KMS-11 (cell line): ENCODE measurements at regions not wholly inside any gene's neighbourhood (a gene's known extent, or its start where the extent isn't known, plus 50 kb on each side); places are given as distances from the start of the nearest gene placed in this dataset.
"Not testable (repeated sequence)": the region's sequence is repeated elsewhere in the genome, so short reads cannot be mapped to it uniquely, and the experiment has no call there.

Experiments
- H2AFZ ChIP-seq: fragments of 200-600 bp; sonication (generic); 2 replicates; pipeline ENCODE4 v1.6.1; 2016; ENCODE audit warnings: antibody characterized with exemption, mixed run types, low read depth
- H3K27ac ChIP-seq: fragments of 200-600 bp; sonication (generic); 2 replicates; pipeline ENCODE4 v1.6.1; 2016; ENCODE audit warnings: mild to moderate bottlenecking, mixed run types
- H3K27me3 ChIP-seq: fragments of 200-600 bp; sonication (generic); 2 replicates; pipeline ENCODE4 v1.6.1; 2017; ENCODE audit warnings: mild to moderate bottlenecking, low read depth, mixed run types, moderate library complexity; ENCODE audit not compliant: insufficient read depth
- H3K36me3 ChIP-seq: fragments of 200-600 bp; sonication (generic); 2 replicates; pipeline ENCODE4 v1.6.1; 2017; ENCODE audit warnings: mild to moderate bottlenecking, mixed run types; ENCODE audit not compliant: insufficient read depth
- H3K4me1 ChIP-seq: fragments of 200-600 bp; sonication (generic); 2 replicates; pipeline ENCODE4 v1.6.1; 2016; ENCODE audit warnings: mild to moderate bottlenecking, low read depth, mixed run types; ENCODE audit not compliant: poor library complexity, severe bottlenecking
- H3K4me2 ChIP-seq: fragments of 200-600 bp; sonication (generic); 2 replicates; pipeline ENCODE4 v1.7.0; 2016; ENCODE audit warnings: mild to moderate bottlenecking, mixed run types
- H3K4me3 ChIP-seq: fragments of 200-600 bp; sonication (generic); IDR thresholded peaks from 2 replicates; pipeline ENCODE4 v1.6.1; 2017; ENCODE audit warnings: low read depth, low read length, mixed read lengths; ENCODE audit not compliant: insufficient read depth
- H3K79me2 ChIP-seq: fragments of 200-600 bp; sonication (generic); 2 replicates; pipeline ENCODE4 v1.6.1; 2016; ENCODE audit warnings: low read depth, mixed run types; ENCODE audit not compliant: insufficient read depth
- H3K9ac ChIP-seq: fragments of 200-600 bp; sonication (generic); 2 replicates; pipeline ENCODE4 v1.6.1; 2016; ENCODE audit warnings: mild to moderate bottlenecking, mixed run types
- H4K20me1 ChIP-seq: fragments of 200-600 bp; sonication (generic); 2 replicates; pipeline ENCODE4 v1.6.1; 2016; ENCODE audit warnings: mild to moderate bottlenecking, mixed run types; ENCODE audit not compliant: insufficient read depth
- TF ChIP-seq, protein P1 (sequence below): fragments of 200-600 bp; sonication (generic); conservative IDR thresholded peaks from 2 replicates; pipeline ENCODE4 v1.6.1; 2017; ENCODE audit warnings: low read depth, mild to moderate bottlenecking, antibody characterized with exemption, low read length, moderate library complexity, mixed read lengths

DNA sequence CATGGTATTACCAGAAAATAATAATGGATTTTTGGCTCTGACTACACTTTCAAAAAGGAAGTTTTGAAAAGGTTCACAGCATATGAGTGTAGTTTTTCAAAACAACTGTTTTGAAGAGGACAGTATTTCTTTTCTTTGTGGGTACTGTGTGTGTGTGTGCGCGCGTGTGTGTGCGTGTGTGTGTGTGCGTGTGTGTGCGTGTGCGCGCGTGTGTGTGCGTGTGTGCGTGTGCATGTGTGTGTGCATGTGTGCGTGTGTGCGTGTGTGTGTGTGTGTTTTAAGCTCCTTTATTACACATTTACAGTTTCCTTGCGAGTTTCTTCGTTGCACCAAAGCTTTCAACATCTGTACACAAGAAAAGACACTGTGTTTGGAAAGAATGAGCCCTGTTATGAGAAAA, 755.4 kb downstream of the SH3BGRL start:
- H3K36me3 ChIP-seq, result no peaks in the 10 kb centered on the region
- no peaks in the 10 kb centered on the region for H4K20me1 ChIP-seq
- no peak overlapping the region for H3K27ac ChIP-seq
- peaks cover 12% of the 10 kb centered on the region for H3K4me1 ChIP-seq
- H2AFZ ChIP-seq, result no peak overlapping the region
- H3K9ac ChIP-seq, result no peak overlapping the region
- H3K27me3 ChIP-seq, result no peaks in the 10 kb centered on the region
- H3K4me3 ChIP-seq, result no peak overlapping the region
- no peaks in the 10 kb centered on the region for H3K79me2 ChIP-seq
- no peak overlapping the region for H3K4me2 ChIP-seq
- TF ChIP-seq, protein P1, sequence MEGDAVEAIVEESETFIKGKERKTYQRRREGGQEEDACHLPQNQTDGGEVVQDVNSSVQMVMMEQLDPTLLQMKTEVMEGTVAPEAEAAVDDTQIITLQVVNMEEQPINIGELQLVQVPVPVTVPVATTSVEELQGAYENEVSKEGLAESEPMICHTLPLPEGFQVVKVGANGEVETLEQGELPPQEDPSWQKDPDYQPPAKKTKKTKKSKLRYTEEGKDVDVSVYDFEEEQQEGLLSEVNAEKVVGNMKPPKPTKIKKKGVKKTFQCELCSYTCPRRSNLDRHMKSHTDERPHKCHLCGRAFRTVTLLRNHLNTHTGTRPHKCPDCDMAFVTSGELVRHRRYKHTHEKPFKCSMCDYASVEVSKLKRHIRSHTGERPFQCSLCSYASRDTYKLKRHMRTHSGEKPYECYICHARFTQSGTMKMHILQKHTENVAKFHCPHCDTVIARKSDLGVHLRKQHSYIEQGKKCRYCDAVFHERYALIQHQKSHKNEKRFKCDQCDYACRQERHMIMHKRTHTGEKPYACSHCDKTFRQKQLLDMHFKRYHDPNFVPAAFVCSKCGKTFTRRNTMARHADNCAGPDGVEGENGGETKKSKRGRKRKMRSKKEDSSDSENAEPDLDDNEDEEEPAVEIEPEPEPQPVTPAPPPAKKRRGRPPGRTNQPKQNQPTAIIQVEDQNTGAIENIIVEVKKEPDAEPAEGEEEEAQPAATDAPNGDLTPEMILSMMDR, result no peak

DNA sequence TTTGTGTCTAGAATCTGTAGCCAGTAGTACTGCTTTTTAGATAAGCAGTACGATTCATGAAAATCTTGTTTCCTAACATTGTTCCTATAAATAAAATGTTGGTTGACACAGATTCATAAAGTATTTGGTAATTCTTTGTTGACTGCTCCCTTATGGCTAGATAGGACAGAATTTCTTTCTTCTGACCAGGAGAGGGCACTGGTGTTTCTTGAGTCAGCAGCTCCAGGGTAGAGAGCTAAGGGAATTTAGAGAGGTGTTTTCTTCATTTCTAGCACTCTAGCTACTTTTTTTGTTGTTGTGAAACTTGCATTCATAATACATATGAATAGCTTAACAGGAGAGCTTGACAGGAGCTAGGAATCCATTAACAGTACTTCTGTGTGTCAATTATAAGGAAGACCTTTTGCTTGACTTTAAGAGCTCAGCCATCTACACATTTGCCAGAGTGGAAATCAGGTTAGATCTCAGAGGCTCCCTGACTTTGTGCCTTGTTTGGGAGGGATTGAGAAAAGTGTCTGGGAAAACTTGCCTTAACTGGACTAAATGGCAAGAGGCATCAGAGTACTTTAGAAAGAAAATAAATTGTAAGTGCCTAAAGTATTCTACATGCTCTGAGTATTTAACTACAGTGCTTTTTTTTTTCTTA, 756.1 kb downstream of the SH3BGRL start:
- H2AFZ ChIP-seq, result peak overlapping the region; percentile 26; the same call in 1 of the 2 replicates
- H3K9ac ChIP-seq, result no peak overlapping the region
- no peaks in the 10 kb centered on the region for H3K27me3 ChIP-seq
- H3K36me3 ChIP-seq, result no peaks in the 10 kb centered on the region
- H4K20me1 ChIP-seq, result no peaks in the 10 kb centered on the region
- 0 out of 2 replicates have a peak overlapping the region, but pooled peaks have one; percentile 18 for H3K4me2 ChIP-seq
- H3K27ac ChIP-seq, result no peak overlapping the region
- H3K79me2 ChIP-seq, result no peaks in the 10 kb centered on the region
- peaks cover 12% of the 10 kb centered on the region for H3K4me1 ChIP-seq
- TF ChIP-seq, protein P1, result peak; percentile 67
- no peak overlapping the region for H3K4me3 ChIP-seq

DNA sequence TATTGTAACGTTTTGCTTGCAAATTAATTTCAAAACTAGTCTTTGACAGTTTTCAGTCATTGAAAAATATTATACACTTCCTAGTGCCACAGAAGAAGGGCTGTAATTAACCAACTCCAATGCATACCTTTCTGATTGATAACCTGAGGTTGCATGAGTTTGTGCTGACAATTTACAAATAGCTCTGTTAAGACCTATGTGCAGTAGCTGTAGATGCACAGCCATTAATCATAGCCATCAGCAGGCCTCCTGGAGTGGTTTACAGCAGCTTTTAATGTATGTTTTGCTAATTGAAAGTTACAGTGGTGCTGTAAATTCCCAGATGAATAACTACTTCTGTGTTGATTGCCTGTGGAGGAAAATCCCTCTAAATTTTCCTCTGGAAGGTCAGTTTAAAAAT, 758.1 kb downstream of the SH3BGRL start:
- TF ChIP-seq, protein P1, result no peak
- no peaks in the 10 kb centered on the region for H3K36me3 ChIP-seq
- no peaks in the 10 kb centered on the region for H3K27me3 ChIP-seq
- H2AFZ ChIP-seq, result no peak overlapping the region
- peaks cover 12% of the 10 kb centered on the region for H3K4me1 ChIP-seq
- no peaks in the 10 kb centered on the region for H4K20me1 ChIP-seq
- no peak overlapping the region for H3K27ac ChIP-seq
- no peak overlapping the region for H3K4me2 ChIP-seq
- no peak overlapping the region for H3K4me3 ChIP-seq
- H3K79me2 ChIP-seq, result no peaks in the 10 kb centered on the region
- no peak overlapping the region for H3K9ac ChIP-seq

- not testable (repeated sequence) for H3K4me2 ChIP-seq, H3K36me3 ChIP-seq, H3K9ac ChIP-seq, H2AFZ ChIP-seq, H3K79me2 ChIP-seq, H3K27ac ChIP-seq, H3K4me3 ChIP-seq, H4K20me1 ChIP-seq, H3K4me1 ChIP-seq, H3K27me3 ChIP-seq
Observed at GRCh38 chrX:81974413-81974812, 772.5 kb downstream of the SH3BGRL start.

GRCh38 chrX:81979806-81980515, 778.1 kb downstream of the SH3BGRL start:
- TF ChIP-seq, protein P1, result no peak
- H3K79me2 ChIP-seq, result no peaks in the 10 kb centered on the region
- no peak overlapping the region for H3K4me2 ChIP-seq
- no peak overlapping the region for H3K9ac ChIP-seq
- H4K20me1 ChIP-seq, result no peaks in the 10 kb centered on the region
- no peak overlapping the region for H3K27ac ChIP-seq
- no peaks in the 10 kb centered on the region for H3K27me3 ChIP-seq
- H3K36me3 ChIP-seq, result no peaks in the 10 kb centered on the region
- no peak overlapping the region for H3K4me3 ChIP-seq
- H3K4me1 ChIP-seq, result no peaks in the 10 kb centered on the region
- no peak overlapping the region for H2AFZ ChIP-seq

DNA sequence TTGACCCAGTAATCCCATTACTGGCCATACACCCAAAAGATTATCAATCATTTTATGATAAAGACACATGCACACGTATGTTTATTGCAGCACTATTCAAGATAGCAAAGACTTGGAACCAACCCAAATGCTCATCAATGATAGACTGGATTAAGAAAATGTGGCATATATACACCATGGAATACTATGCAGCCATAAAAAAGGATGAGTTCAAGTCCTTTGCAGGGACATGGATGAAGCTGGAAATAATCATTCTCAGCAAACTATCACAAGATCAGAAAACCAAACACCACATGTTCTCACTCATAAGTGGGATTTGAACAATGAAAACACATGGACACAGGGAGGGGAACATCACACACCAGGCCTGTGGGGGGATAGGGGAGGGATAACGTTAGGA, 785.3 kb downstream of the SH3BGRL start:
- not testable (repeated sequence) for H3K79me2 ChIP-seq, H3K9ac ChIP-seq, H3K36me3 ChIP-seq, H4K20me1 ChIP-seq, H3K27me3 ChIP-seq, H3K4me2 ChIP-seq, H3K4me3 ChIP-seq, H3K27ac ChIP-seq, H3K4me1 ChIP-seq, H2AFZ ChIP-seq
